Stimulated activated CD4-positive, alpha-beta T cell treated with anti-CD3 and anti-CD28 coated beads, Interleukin-2, amount 100 ng/mL, for 24 hours (primary cell): ENCODE measurements at regions not wholly inside any gene's neighbourhood (a gene's known extent, or its start where the extent isn't known, plus 50 kb on each side); places are given as distances from the start of the nearest gene placed in this dataset.
A peak's percentile ranks its signal among the peaks of the same experiment; 100 is the strongest.

Experiments used
- DNase-seq, 2 donors: peaks; one replicate each; pipeline ENCODE4 v3.0.0-alpha.2; 2020

DNA sequence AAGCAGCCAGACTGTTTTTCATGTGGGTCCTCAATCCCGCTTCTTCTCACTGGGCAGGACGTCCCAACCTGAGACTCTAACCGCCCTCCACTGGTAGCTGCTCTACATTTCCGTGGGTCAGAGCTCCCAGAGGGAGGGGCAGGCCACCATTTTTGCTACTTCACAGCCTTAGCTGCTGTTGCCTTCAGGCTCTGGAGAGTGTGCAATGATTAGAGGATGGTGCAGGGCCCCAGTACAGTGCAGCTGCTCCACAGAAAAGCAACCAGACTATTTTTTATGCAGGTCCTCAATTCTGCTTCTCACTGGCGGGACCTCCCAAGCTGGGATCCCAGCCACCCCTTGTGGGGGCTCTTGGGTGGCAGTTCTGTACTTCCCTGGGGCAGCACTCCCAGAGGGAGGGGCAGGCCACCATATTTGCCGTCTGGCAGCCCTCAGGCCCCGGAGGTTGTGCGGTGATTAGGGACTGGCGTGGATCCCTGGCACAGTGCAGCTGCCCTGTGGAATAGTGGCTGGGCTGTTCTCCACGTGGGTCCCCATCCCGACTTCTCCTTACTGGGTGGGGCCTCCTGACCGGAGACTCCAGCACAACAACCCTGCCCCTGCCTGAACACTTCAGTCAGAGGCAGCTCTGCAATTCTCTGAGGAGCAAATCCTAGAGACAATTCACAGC, 647.6 kb upstream of the PKN2 start:
- DNase-seq: no peak

- no peak for DNase-seq
These were observed 644.8 kb upstream of the PKN2 start for GRCh38 chr1:88039240-88039639.

- DNase-seq: no peak
These were observed 640.2 kb upstream of the PKN2 start for GRCh38 chr1:88043834-88044233.

GRCh38 chr1:88052167-88052566, 631.9 kb upstream of the PKN2 start:
- DNase-seq: no peak

- DNase-seq: no peak
These were observed 631.0 kb upstream of the PKN2 start for GRCh38 chr1:88053065-88053464.

GRCh38 chr1:88056881-88057280, 627.2 kb upstream of the PKN2 start:
- no peak for DNase-seq

- no peak for DNase-seq
These were observed 625.9 kb upstream of the PKN2 start for GRCh38 chr1:88058205-88058604.

DNA sequence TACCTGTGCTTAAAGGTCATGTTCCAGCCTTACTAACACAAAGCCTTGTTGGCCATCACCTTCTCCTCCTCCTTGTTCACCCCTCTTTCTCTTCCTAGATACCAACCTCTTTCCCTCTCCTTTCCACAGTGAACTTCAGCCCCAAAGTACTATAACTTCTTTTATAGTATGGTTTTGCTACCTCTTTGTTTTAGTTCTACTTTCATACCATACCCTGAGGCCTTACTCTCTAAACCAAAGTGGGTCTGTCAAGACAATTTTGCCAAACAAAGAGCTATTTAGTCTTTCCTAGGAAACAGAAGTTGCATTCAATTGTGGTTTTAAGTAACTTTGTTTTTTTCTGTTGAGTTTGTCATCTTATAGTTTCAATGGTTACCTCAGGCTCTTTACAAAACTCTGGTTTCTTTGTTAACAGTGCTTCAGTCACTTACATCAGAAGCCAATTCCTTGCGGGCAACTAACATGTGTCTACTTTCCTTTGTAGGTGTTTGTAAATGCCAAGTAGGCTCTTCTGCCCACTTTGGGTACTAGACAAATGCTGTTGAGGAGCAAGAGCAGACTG, 623.9 kb upstream of the PKN2 start:
- no peak for DNase-seq

DNA sequence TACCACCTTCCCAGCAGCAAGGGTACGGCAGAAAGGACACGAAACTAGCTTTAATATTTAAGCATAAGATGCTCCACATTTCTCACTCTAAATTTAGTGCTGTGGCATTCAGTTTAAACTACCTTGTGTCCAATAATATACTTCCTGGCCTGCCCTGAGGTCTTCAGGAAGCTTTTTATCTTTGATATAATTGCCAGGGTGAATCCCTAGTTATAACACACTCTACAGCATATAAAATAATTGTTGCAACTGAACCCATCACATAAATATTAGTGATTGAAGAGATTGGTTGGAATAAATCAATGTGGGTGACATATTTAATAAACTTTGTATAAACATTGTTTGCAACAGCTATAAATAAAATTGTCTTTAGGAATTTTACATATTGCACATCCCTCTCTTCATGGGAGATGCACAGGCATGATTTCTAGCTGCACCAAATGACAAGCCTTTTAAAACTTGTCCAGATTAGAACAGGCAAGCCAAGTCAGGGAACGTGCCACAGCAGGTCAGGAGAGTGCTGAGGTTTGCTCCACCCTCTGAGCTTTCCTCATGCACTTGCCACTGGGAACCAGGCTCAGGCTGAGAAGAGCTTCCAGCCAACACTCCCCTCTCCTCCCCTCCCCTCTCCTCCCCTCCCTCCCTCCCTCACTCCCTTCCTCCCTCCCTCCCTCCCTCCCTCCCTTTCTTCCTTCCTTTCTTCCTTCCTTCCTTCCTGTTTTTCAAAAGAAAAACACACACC, 623.2 kb upstream of the PKN2 start:
- DNase-seq: no peak

GRCh38 chr1:88061492-88062177, 622.4 kb upstream of the PKN2 start:
- DNase-seq: peak in 1 of 2 donors; percentile 8

- DNase-seq: no peak
These were observed 621.4 kb upstream of the PKN2 start for GRCh38 chr1:88062650-88063153.

DNA sequence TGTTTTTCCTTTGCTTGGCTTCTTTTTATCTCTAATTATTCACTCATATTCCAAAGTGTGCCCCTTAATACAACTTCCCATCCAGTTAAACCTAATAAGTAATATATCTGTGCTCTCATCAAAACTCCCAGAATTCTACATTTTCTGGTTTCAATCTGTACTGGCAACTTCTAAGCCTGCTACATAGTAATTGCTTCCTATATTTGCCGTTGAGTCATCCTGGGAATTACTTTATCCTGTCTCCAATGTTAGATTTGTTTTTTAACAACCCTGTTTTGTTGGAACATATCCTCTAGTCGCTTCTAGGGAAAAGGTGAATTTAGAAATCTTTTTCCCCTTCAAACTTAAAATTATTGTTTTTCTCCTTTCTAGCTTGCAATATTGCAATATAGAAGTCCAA, 620.5 kb upstream of the PKN2 start:
- no peak for DNase-seq

GRCh38 chr1:88068407-88068960, 615.6 kb upstream of the PKN2 start:
- no peak for DNase-seq

DNA sequence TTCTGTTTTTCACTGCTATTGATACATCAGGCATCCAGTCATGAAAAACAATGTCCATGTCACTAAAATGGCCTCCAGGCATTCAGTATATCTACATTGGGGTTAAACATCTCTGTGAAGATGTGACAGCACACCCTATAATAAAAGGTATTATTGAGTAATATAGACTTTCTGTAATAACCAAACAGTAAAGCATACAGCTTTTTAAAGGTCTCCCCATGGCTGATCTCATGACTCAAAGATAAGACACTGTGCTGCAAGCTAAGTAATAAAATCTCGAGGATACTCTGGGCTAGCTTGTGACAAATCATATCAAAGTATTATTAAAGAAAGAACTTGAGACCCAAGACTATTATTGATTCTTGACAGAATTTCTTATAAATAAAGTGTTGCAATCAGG, 613.1 kb upstream of the PKN2 start:
- no peak for DNase-seq

- DNase-seq: no peak
These were observed 609.4 kb upstream of the PKN2 start for GRCh38 chr1:88074661-88075060.

DNA sequence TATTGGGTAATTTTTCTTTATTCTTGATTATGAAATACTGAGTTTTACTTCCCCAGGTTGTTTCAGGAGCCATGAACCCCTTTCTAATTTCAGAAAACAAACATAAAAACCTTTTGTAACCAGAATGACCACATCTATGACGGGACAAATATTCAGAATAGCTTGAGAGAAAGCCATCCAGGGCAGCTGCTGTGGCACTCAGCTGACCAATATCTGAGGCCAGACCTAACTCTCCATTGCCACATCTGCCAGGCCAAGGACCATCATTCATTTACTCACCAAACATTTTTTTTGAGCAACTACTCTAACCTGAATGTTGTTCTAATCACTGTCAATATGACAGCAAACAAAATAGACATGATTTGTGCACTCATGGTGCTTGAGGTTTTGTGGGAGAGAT, 608.3 kb upstream of the PKN2 start:
- DNase-seq: no peak

- no peak for DNase-seq
These were observed 605.0 kb upstream of the PKN2 start for GRCh38 chr1:88079036-88079435.

GRCh38 chr1:88080875-88081274, 603.2 kb upstream of the PKN2 start:
- no peak for DNase-seq

DNA sequence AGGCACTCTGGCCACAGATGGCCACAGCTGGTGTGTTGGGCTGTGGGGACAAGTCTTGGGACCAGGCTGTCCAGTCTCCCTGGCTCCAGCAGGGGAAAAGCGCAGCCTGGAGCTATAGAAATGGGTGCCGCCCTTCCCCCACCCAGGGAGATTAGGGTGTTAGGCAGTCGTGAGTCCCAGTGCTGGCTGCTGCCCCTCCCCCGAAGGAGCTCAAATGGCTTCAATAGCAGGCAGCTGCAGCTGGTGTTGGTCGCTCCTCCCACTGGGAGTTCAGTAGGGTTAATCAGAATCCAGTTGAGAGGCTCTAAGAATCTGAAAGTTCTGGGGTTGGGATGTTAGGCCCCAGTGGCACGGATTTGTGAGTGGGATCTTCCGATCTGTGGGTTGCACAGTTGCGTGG, 595.6 kb upstream of the PKN2 start:
- no peak for DNase-seq

GRCh38 chr1:88089961-88090360, 594.1 kb upstream of the PKN2 start:
- no peak for DNase-seq

DNA sequence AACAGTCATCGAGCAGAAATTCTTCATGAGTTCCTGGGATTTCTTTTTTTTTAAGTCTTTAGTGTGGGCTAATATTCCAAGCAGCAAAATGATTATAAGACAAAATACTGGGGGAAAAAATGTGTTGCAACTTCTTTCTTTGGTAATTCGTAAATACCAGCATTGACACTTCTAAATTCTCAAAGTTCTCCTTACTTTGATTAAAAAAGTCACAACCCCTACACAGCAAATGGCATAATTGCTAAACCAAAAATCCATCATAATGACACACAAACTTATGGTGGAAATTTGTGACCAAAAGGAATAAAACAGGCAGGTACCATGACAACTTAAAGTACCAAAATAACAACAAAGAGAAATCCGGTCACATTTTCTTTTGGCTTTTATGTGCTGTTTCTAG, 585.2 kb upstream of the PKN2 start:
- no peak for DNase-seq

- no peak for DNase-seq
These were observed 583.0 kb upstream of the PKN2 start for GRCh38 chr1:88101041-88101440.

DNA sequence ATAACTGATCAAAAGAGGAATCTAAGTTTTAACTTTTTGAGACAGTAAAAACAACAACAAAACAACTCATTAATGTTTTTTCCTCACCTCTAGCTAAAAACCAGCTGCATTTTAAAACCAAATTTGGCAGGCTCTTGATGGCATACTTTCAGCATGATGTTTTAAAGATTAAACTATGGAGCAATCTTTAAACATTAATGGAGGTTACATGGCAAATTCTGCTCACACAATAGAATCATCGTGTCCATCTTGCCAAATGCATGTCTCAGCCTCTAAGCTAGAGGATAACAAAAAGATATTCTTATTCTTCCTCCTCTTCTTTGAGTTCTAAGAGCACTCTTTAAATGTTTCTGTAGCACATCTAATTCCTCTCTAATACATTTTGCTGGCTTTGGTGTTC, 579.8 kb upstream of the PKN2 start:
- no peak for DNase-seq
